GM12878 (cell line): ENCODE measurements at regions not wholly inside any gene's neighbourhood (a gene's known extent, or its start where the extent isn't known, plus 50 kb on each side); places are given as distances from the start of the nearest gene placed in this dataset.
A peak's percentile ranks its signal among the peaks of the same experiment; 100 is the strongest.

Experiments
- ASH2L ChIP-seq: fragments of 300-600, 200-600 bp; sonication (generic); IDR thresholded peaks from 2 replicates; pipeline ENCODE4 v1.6.1; 2017; ENCODE audit warnings: low read depth, mild to moderate bottlenecking, borderline replicate concordance
- E4F1 ChIP-seq: fragments of 450-650 bp; IDR thresholded peaks from 2 replicates; pipeline ENCODE4 v1.6.1; 2018; ENCODE audit warnings: borderline replicate concordance, mild to moderate bottlenecking; ENCODE audit not compliant: partially characterized antibody
- EGR1 ChIP-seq, 2 experiments: IDR thresholded peaks; 1 replicate in 1 of 2; 2 replicates in 1 of 2; pipeline ENCODE4 v1.6.1; 2011 to 2012; ENCODE audit warnings: low read depth in 2 of 2, low read length in 2 of 2, borderline replicate concordance in 1 of 2, mild to moderate bottlenecking in 1 of 2, moderate library complexity in 1 of 2
- EP300 ChIP-seq, 2 experiments: fragments of 150-350 bp in 1 of 2; IDR thresholded peaks; 2 replicates each; pipeline ENCODE4 v1.6.1; 2011 to 2012; ENCODE audit warnings: low read depth in 2 of 2, low read length in 2 of 2, borderline replicate concordance in 1 of 2, improper control_type of control experiment in 1 of 2, inconsistent platforms in 1 of 2; ENCODE audit not compliant: control insufficient read depth in 1 of 2
- ESRRA ChIP-seq: IDR thresholded peaks from 2 replicates; pipeline ENCODE4 v1.6.1; 2012; ENCODE audit warnings: mild to moderate bottlenecking, low read length, improper control_type of control experiment
- ETV6 ChIP-seq, 2 experiments: fragments of 450-650 bp in 1 of 2; IDR thresholded peaks in 1 of 2; conservative IDR thresholded peaks in 1 of 2; 2 replicates each; pipeline ENCODE4 v1.6.1; 2014; ENCODE audit warnings: antibody characterized with exemption in 1 of 2, borderline replicate concordance in 1 of 2, low read depth in 1 of 2, mild to moderate bottlenecking in 1 of 2, moderate library complexity in 1 of 2
- HDAC2 ChIP-seq: fragments of 200-600 bp; sonication (generic); IDR thresholded peaks from 2 replicates; pipeline ENCODE4 v1.6.1; 2017
- HSF1 ChIP-seq: fragments of 150-350 bp; IDR thresholded peaks from 2 replicates; pipeline ENCODE4 v1.6.1; 2014; ENCODE audit warnings: mild to moderate bottlenecking, low read depth, low read length
- JUNB ChIP-seq: IDR thresholded peaks from 2 replicates; pipeline ENCODE4 v1.6.1; 2016; ENCODE audit warnings: antibody characterized with exemption, mild to moderate bottlenecking
- MEF2B ChIP-seq: fragments of 450-650 bp; IDR thresholded peaks from 2 replicates; pipeline ENCODE4 v1.6.1; 2018; ENCODE audit warnings: mild to moderate bottlenecking, moderate library complexity; ENCODE audit not compliant: partially characterized antibody, poor library complexity, severe bottlenecking
- MTA2 ChIP-seq: fragments of 450-650 bp; IDR thresholded peaks from 2 replicates; pipeline ENCODE4 v1.6.1; 2016; ENCODE audit warnings: low read depth, mild to moderate bottlenecking, moderate library complexity
- MYC ChIP-seq: IDR thresholded peaks from 2 replicates; pipeline ENCODE4 v1.6.1; 2011; ENCODE audit warnings: mild to moderate bottlenecking, low read length, moderate library complexity, inconsistent platforms; ENCODE audit not compliant: insufficient read depth, insufficient replicate concordance, insufficient read length, severe bottlenecking
- NBN ChIP-seq: fragments of 450-650 bp; IDR thresholded peaks from 2 replicates; pipeline ENCODE4 v1.6.1; 2016
- NFIC ChIP-seq: IDR thresholded peaks from 2 replicates; pipeline ENCODE4 v1.6.1; 2012; ENCODE audit warnings: low read depth, mild to moderate bottlenecking, inconsistent platforms, low read length, moderate library complexity
- NFYA ChIP-seq: IDR thresholded peaks from 2 replicates; pipeline ENCODE4 v1.6.1; 2011; ENCODE audit warnings: low read depth, mild to moderate bottlenecking, low read length, improper control_type of control experiment, borderline replicate concordance
- RBBP5 ChIP-seq: fragments of 200-600 bp; sonication (generic); conservative IDR thresholded peaks from 2 replicates; pipeline ENCODE4 v1.6.1; 2016
- RELA ChIP-seq: fragments of 450-650 bp; IDR thresholded peaks from 2 replicates; pipeline ENCODE4 v1.8.0; 2014; ENCODE audit warnings: borderline replicate concordance; ENCODE audit not compliant: partially characterized antibody
- SIN3A ChIP-seq: IDR thresholded peaks from 2 replicates; pipeline ENCODE4 v1.6.1; 2012; ENCODE audit warnings: low read depth, low read length, improper control_type of control experiment
- SRF ChIP-seq, 2 experiments: IDR thresholded peaks; 2 replicates each; pipeline ENCODE4 v1.6.1; 2011; ENCODE audit warnings: low read depth in 2 of 2, low read length in 2 of 2, mild to moderate bottlenecking in 1 of 2, moderate library complexity in 1 of 2
- TCF3 ChIP-seq: IDR thresholded peaks from 2 replicates; pipeline ENCODE4 v1.6.1; 2012; ENCODE audit warnings: low read depth, mild to moderate bottlenecking, low read length, borderline replicate concordance; ENCODE audit not compliant: insufficient read depth
- ZNF687 ChIP-seq: fragments of 450-650 bp; IDR thresholded peaks from 2 replicates; pipeline ENCODE4 v1.6.1; 2017; ENCODE audit warnings: mild to moderate bottlenecking, moderate library complexity
- TF ChIP-seq, protein P1 (sequence below): IDR thresholded peaks from 2 replicates; pipeline ENCODE4 v1.6.1; 2012; ENCODE audit warnings: low read depth, low read length, improper control_type of control experiment

- TF ChIP-seq ZNF687: no peak
- TF ChIP-seq, protein P1, sequence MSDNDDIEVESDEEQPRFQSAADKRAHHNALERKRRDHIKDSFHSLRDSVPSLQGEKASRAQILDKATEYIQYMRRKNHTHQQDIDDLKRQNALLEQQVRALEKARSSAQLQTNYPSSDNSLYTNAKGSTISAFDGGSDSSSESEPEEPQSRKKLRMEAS: no peak
- TF ChIP-seq HSF1: no peak
- TF ChIP-seq TCF3: no peak
- TF ChIP-seq RBBP5: no peak
- peak; percentile 98 for TF ChIP-seq NFIC
- no peak for TF ChIP-seq ESRRA
- TF ChIP-seq RELA: no peak
- no peak for TF ChIP-seq HDAC2
- peak; percentile 99 for TF ChIP-seq MTA2
- TF ChIP-seq ASH2L: no peak
- TF ChIP-seq SIN3A: no peak
- TF ChIP-seq E4F1: no peak
- no peak for TF ChIP-seq NFYA
- TF ChIP-seq EGR1 (IDR thresholded peaks at IDR 0.05; ENCODE audit: borderline replicate concordance in 1 of 2, low read depth in 2 of 2, low read length in 2 of 2): no peak
- TF ChIP-seq NBN: peak; percentile 86
- TF ChIP-seq ETV6 (conservative IDR thresholded peaks at IDR 0.05 in 1 of 2, IDR thresholded peaks at IDR 0.05 in 1 of 2; ENCODE audit: borderline replicate concordance in 1 of 2, low read depth in 1 of 2): peak in 1 of 2 experiments; percentile 36; a peak in 1 of 4 replicates
- peak in 1 of 2 experiments; percentile 55; a peak in 1 of 4 replicates for TF ChIP-seq SRF (IDR thresholded peaks at IDR 0.05; ENCODE audit: low read depth in 2 of 2, low read length in 2 of 2)
- no peak for TF ChIP-seq MYC
- TF ChIP-seq EP300 (IDR thresholded peaks at IDR 0.05; ENCODE audit: borderline replicate concordance in 1 of 2, control insufficient read depth in 1 of 2, low read depth in 2 of 2, low read length in 2 of 2): peak; percentile 94 to 98
- TF ChIP-seq MEF2B: peak; percentile 89
- peak; percentile 99 for TF ChIP-seq JUNB
Observed at GRCh38 chr7:88628363-88629085, 131.0 kb upstream of the ZNF804B start (continued).
